ENCODE measurements at regions not wholly inside any gene's neighbourhood (a gene's known extent, or its start where the extent isn't known, plus 50 kb on each side); places are given as distances from the start of the nearest gene placed in this dataset.
A peak's percentile ranks its signal among the peaks of the same experiment; 100 is the strongest.
"Not testable (repeated sequence)": the region's sequence is repeated elsewhere in the genome, so short reads cannot be mapped to it uniquely, and the experiment has no call there.

GRCh38 chr5:62825623-62826220 is 247.1 kb downstream of the LRRC70 start:
- no peak for DNase-seq

GRCh38 chr5:62824936-62825335 is 246.3 kb downstream of the LRRC70 start:
- DNase-seq: no peak

- DNase-seq: not testable (repeated sequence)
Measured at GRCh38 chr5:62817043-62817442, 238.4 kb downstream of the LRRC70 start.

DNA sequence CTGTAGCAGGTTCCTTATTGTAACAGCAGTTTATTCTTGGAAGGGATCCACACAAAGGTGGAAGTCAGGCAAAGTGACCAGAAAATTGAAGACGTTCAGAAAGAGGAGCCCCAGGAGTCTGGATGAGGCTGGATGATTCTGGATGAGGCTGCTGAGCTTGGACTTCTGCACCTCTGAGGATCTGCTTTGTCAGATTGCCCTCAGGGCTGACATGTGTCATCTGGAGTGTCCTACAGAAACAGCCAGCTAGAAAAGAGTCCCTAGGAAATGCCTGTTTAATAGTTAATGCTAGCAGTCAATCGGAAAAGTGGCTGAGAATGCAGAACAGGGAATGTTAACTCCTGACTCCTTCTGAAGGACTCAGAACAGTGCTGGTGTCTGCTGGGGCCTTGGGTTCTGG is 236.4 kb downstream of the LRRC70 start:
- no peak for DNase-seq

GRCh38 chr5:62812621-62813255 is 234.1 kb downstream of the LRRC70 start:
- no peak for DNase-seq

DNA sequence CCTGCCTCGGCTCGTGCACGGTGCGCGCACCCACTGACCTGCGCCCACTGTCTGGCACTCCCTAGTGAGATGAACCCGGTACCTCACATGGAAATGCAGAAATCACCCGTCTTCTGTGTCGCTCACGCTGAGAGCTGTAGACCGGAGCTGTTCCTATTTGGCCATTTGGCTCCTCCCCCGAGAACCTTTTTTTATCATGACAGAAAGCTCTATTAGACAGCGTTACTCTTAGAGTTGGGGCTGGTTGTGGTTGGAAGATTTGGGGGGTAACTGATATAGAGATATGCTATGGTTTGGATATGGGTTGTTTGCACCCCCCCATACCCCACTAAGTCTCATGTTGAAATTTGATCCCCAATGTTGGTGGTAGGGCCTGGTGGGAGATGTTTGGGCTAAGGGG is 226.2 kb downstream of the LRRC70 start:
- not testable (repeated sequence) for DNase-seq

DNA sequence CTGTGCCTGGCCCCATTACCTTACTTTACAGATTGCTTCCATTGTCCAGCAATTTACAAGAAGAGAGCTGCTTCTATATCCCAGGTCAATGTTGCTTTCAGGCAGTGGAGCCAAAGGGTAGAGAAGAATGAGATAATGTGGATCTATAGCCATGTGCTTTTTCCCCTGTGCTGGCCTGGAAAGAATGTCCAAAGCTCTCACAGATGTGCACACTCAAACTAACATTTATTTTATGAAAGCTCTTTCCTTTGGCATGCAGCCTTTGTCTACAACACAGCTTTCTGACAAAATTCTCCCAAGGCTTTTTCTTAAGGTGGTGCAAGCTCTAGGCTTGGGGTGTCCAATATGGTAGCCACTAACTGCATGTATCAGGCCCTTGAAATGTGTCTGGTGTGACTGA is 217.3 kb downstream of the LRRC70 start:
- DNase-seq: no peak

DNA sequence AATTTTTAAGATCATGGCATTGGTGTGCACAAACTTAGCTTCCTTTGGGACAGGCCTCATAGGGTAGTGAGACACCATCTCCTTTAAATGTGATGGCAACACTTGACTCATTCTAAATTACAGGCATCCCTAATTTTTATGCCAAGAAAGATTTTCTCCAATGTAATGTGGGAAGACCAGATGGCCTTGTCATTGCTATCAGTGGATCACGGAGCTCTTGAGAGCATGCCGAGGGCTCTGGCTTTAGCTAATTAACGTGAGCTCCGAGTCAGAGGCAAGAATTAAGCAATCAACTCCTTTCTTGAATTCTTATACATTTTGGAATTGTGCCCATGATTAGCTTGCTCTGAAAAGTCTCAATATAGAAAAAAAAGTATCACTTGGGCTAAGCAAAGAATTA is 215.8 kb downstream of the LRRC70 start:
- DNase-seq: peak; percentile 65 to 87

- DNase-seq: peak; percentile 2 to 33
Measured at GRCh38 chr5:62791059-62791458, 212.4 kb downstream of the LRRC70 start.

- DNase-seq: peak in 1 of 2 experiments; percentile 2
Measured at GRCh38 chr5:62790348-62790747, 211.7 kb downstream of the LRRC70 start.

GRCh38 chr5:62786099-62786498 is 207.5 kb downstream of the LRRC70 start:
- no peak for DNase-seq

DNA sequence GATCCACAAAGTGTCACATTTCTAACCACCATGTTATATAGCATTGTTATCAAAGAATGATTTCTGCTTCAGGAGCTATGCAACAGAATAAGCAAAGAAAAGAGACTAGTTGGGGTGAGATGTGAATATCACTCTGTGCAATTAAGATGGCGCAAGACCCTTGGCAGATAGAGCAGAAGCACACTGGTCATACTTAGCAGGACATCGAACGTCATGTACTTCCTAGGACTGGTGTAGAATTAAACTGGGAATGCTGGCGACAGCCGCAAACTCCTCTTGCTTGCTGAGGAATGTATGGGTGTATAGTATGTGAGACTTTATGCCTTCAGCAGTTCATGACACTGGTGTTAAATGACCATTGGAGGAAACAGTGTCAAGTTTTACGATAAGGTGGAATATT is 207.0 kb downstream of the LRRC70 start:
- DNase-seq: no peak

- DNase-seq: no peak
Measured at GRCh38 chr5:62783374-62784057, 204.9 kb downstream of the LRRC70 start.

DNA sequence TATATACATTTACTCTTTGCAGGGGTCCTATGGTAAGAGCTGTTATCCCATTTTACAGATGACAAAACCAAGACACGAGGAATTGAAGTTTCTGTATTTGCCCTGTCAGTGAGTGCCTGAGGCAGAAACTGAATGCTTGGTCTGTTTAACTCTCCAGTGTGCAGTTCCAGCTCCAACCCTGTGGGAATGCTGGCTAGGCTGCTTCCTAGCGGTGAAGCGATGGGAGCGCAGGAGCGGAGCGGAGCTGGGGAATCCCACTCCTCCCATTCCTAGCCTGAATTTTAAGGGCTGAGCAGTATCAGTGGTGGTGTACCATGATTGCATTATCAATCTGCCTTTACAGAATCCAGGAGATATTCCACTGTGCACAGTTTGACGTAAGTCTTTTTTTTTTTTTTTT is 202.3 kb downstream of the LRRC70 start:
- no peak for DNase-seq

- DNase-seq: no peak
Measured at GRCh38 chr5:62780230-62780629, 201.6 kb downstream of the LRRC70 start.

GRCh38 chr5:62779010-62779422 is 200.4 kb downstream of the LRRC70 start:
- peak; percentile 14 to 67 for DNase-seq

GRCh38 chr5:62778316-62779009 is 199.8 kb downstream of the LRRC70 start:
- no peak for DNase-seq

GRCh38 chr5:62777081-62777480 is 198.5 kb downstream of the LRRC70 start:
- not testable (repeated sequence) for DNase-seq

DNA sequence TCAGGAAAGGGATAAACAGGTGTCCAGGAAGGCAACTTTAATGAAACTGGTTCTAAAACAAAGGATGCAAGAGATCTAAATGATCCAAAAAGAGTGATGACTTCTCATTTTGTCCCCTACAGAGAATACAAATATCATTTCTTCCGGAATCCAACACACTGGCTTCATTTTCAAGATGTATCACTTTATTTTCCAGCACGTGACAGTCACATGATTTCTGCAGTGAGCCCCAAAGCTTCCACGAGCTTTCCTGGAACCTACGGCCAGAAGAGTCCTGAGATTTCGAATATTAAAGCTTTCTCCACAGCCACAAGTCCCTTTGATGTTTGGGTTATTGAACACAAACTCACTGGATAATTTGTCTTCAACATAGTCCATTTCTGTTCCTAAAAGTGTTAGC is 198.0 kb downstream of the LRRC70 start:
- DNase-seq: not testable (repeated sequence)

GRCh38 chr5:62773460-62773859 is 194.8 kb downstream of the LRRC70 start:
- DNase-seq: no peak

DNA sequence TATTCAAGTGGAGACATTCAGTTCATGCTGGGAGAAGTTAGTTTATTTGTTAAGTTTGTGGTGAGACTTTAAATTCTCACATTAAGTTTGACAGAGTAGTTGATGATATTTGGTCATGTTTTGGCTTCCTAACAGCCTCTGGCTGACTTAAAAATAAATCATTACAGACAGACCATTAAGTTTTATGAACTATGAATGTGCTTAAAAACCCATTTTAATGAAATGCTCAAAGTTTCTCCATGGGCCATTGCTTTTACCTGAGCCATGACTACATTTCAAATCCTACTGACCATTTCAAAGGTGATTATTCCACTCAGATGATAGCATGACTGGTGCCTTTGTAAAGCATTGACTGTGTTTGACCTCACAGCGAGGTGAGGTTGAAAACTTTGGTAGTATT is 192.7 kb downstream of the LRRC70 start:
- DNase-seq: no peak

- DNase-seq: no peak
Measured at GRCh38 chr5:62767650-62768049, 189.0 kb downstream of the LRRC70 start.

GRCh38 chr5:62767077-62767476 is 188.5 kb downstream of the LRRC70 start:
- no peak for DNase-seq

GRCh38 chr5:62762503-62762902 is 183.9 kb downstream of the LRRC70 start:
- no peak for DNase-seq

All from NCI-H524 (cell line).